Sigmoid colon (tissue), 6 donors: ENCODE measurements at regions not wholly inside any gene's neighbourhood (a gene's known extent, or its start where the extent isn't known, plus 50 kb on each side); places are given as distances from the start of the nearest gene placed in this dataset.

Source experiments
- DNase-seq: peaks from one replicate; pipeline ENCODE4 v3.0.0-alpha.2; 2019
- H3K27ac ChIP-seq, 4 donors: fragments of 200-600 bp; sonication (generic); one replicate each; pipeline ENCODE4 v1.5.1; 2016 to 2019; ENCODE audit warnings: mild to moderate bottlenecking in 1 of 4
- H3K27me3 ChIP-seq, 3 donors: fragments of 200-600 bp; sonication (generic); one replicate each; pipeline ENCODE4 v1.5.1; 2019; ENCODE audit warnings: mild to moderate bottlenecking in 1 of 3
- H3K36me3 ChIP-seq, 4 donors: fragments of 200-600 bp; sonication (generic); one replicate each; pipeline ENCODE4 v1.5.1; 2016 to 2019
- H3K4me1 ChIP-seq, 4 donors: fragments of 200-600 bp; sonication (generic); one replicate each; pipeline ENCODE4 v1.5.1; 2017 to 2019
- H3K4me3 ChIP-seq, 4 donors: fragments of 200-600 bp; sonication (generic); one replicate each; pipeline ENCODE4 v1.5.1; 2017 to 2019; ENCODE audit warnings: mild to moderate bottlenecking in 2 of 4, moderate library complexity in 1 of 4
- H3K9me3 ChIP-seq, 4 donors: fragments of 200-600 bp in 3 of 4; sonication (generic) in 3 of 4; one replicate each; pipeline versions ENCODE4 v1.5.1 to v1.6.1; 2013 to 2019
- CTCF ChIP-seq, 4 experiments: fragments of 450-650 bp in 3 of 4; fragments of 200-600 bp in 1 of 4; IDR thresholded peaks; one replicate each; pipeline ENCODE4 v1.5.1; 2016 to 2019; ENCODE audit warnings: antibody characterized with exemption in 4 of 4, mild to moderate bottlenecking in 3 of 4, moderate library complexity in 2 of 4
- EP300 ChIP-seq, 4 donors: sonication (generic); formaldehyde crosslinking; IDR thresholded peaks; one replicate each; pipeline ENCODE4 v1.6.1; 2017; ENCODE audit warnings: antibody characterized with exemption in 4 of 4
- POLR2A ChIP-seq, 2 donors: fragments of 450-650 bp; IDR thresholded peaks; one replicate each; pipeline ENCODE4 v1.6.1; 2016; ENCODE audit warnings: antibody characterized with exemption in 2 of 2, mild to moderate bottlenecking in 2 of 2, moderate library complexity in 2 of 2
- POLR2AphosphoS5 ChIP-seq, 4 donors: sonication (generic); formaldehyde crosslinking; IDR thresholded peaks; one replicate each; pipeline ENCODE4 v1.6.1; 2017; ENCODE audit warnings: antibody characterized with exemption in 4 of 4
- WGBS, 2 donors: extraction: QIAGEN DNeasy Blood & Tissue Kit; methylation state at CpG; one replicate each; pipeline ENCODE4 v1.1.7; 2013; 5-methylcytosine and 5-hydroxymethylcytosine counted together
- intact Hi-C: fragments of 100-400 bp; cut with DNase I; formaldehyde crosslinking; loops from one replicate; pipeline ENCODE4 v1.15.1; 2023
- donor health status: healthy with polysubstance abuse.
- donor health status: healthy.

DNA sequence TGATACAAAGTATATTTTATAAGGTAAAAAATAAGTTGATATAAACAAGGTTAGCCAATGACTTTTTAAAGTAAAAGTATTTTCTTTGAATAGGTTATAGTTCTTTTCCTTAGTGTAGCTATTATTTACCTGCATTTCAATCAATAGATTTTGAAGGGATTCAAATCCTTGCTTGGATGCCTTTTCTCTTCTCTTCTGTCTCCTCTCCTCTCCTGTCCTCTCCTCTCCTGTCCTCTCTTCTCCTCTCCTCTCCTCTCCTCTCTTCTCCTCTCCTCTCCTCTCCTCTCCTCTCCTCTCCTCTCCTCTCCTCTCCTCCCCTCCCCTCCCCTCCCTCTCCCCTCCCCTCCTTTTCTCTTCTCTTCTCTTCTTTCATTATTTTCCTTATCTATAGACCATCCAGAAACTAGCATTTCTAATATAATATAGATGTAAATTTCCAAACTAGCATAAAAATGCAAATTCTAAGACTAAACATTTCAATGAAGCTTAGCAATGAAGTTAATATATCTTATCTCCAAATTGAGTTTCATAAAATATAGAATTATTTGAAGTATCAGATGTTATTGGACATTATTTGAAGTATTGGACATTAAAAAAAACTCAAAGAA, 60.5 kb upstream of the PRKCQ start:
- no peak overlapping the region for H3K27ac ChIP-seq
- H3K27me3 ChIP-seq = peaks cover 0 to 10% (median 0%) of the 10 kb centered on the region in 3 donors
- no peaks in the 10 kb centered on the region for H3K9me3 ChIP-seq
- DNase-seq = no peak
- H3K4me3 ChIP-seq = no peak overlapping the region
- H3K36me3 ChIP-seq = no peaks in the 10 kb centered on the region
- intact Hi-C loops = no loop called here
- TF ChIP-seq CTCF (IDR thresholded peaks at IDR 0.05) (no peak), EP300 (IDR thresholded peaks at IDR 0.05) (no peak)
- H3K4me1 ChIP-seq = no peaks in the 10 kb centered on the region

- Histone ChIP-seq H3K9me3 (no peaks in the 10 kb centered on the region), H3K27me3 (no peaks in the 10 kb centered on the region), H3K4me3 (no peak overlapping the region), H3K4me1 (no peaks in the 10 kb centered on the region), H3K27ac (no peak overlapping the region), H3K36me3 (no peaks in the 10 kb centered on the region)
- intact Hi-C loops = no loop called here
- TF ChIP-seq EP300 (IDR thresholded peaks at IDR 0.05) = no peak
- no peak for TF ChIP-seq CTCF (IDR thresholded peaks at IDR 0.05)
- no peak for DNase-seq
- WGBS, 2 donors = 72 to 81% methylated on average over 4 of the region's 4 CpGs
Measured at GRCh38 chr10:6637053-6637452, 57.0 kb upstream of the PRKCQ start.

GRCh38 chr10:6635784-6636183, 55.7 kb upstream of the PRKCQ start:
- Histone ChIP-seq H3K4me3 (no peak overlapping the region), H3K4me1 (no peaks in the 10 kb centered on the region), H3K9me3 (no peaks in the 10 kb centered on the region), H3K27me3 (no peaks in the 10 kb centered on the region), H3K27ac (no peak overlapping the region), H3K36me3 (no peaks in the 10 kb centered on the region)
- no peak for DNase-seq
- WGBS, 2 donors = 60 to 86% methylated on average over 2 of the region's 2 CpGs
- intact Hi-C loops = no loop called here
- no peak for TF ChIP-seq EP300 (IDR thresholded peaks at IDR 0.05)
- TF ChIP-seq CTCF (IDR thresholded peaks at IDR 0.05) = no peak
- no peak for TF ChIP-seq POLR2AphosphoS5 (IDR thresholded peaks at IDR 0.05)
- TF ChIP-seq POLR2A (IDR thresholded peaks at IDR 0.05) = no peak
